BE2C (cell line): ENCODE measurements at regions not wholly inside any gene's neighbourhood (a gene's known extent, or its start where the extent isn't known, plus 50 kb on each side); places are given as distances from the start of the nearest gene placed in this dataset.
A peak's percentile ranks its signal among the peaks of the same experiment; 100 is the strongest.

Source experiments
- DNase-seq: peaks from one replicate; pipeline ENCODE4 v3.0.0-alpha.2; 2020
- H3K27me3 ChIP-seq: fragments of 250-450 bp; sonication (Bioruptor Pico); 2 replicates; pipeline ENCODE4 v1.5.1; 2020; ENCODE audit warnings: mild to moderate bottlenecking
- H3K36me3 ChIP-seq: fragments of 250-450 bp; sonication (Bioruptor Pico); 2 replicates; pipeline ENCODE4 v1.5.1; 2020; ENCODE audit warnings: mild to moderate bottlenecking
- H3K4me1 ChIP-seq: fragments of 250-450 bp; sonication (Bioruptor Pico); 2 replicates; pipeline ENCODE4 v1.5.1; 2020
- H3K4me3 ChIP-seq: 2 replicates; pipeline ENCODE4 v1.5.1; 2011; ENCODE audit warnings: low read depth, low read length
- H3K9me3 ChIP-seq: fragments of 250-450 bp; sonication (Bioruptor Pico); 2 replicates; pipeline ENCODE4 v1.5.1; 2020
- CTCF ChIP-seq: IDR thresholded peaks from 2 replicates; pipeline ENCODE4 v1.5.1; 2012; ENCODE audit warnings: mild to moderate bottlenecking, low read depth, low read length

GRCh38 chr2:163171786-163172530 lies 333.4 kb upstream of the KCNH7 start:
- no peak for DNase-seq
- Histone ChIP-seq H3K27me3 (no peaks in the 10 kb centered on the region), H3K4me3 (no peak overlapping the region), H3K9me3 (no peaks in the 10 kb centered on the region), H3K4me1 (no peaks in the 10 kb centered on the region), H3K36me3 (no peaks in the 10 kb centered on the region)
- TF ChIP-seq CTCF: no peak

- Histone ChIP-seq H3K9me3 (no peaks in the 10 kb centered on the region), H3K36me3 (no peaks in the 10 kb centered on the region), H3K27me3 (no peaks in the 10 kb centered on the region), H3K4me3 (no peak overlapping the region), H3K4me1 (no peaks in the 10 kb centered on the region)
- TF ChIP-seq CTCF: no peak
- DNase-seq: no peak
Observed at GRCh38 chr2:163157891-163158496, 319.4 kb upstream of the KCNH7 start.

- Histone ChIP-seq H3K4me3 (no peak overlapping the region), H3K27me3 (no peaks in the 10 kb centered on the region), H3K4me1 (no peaks in the 10 kb centered on the region), H3K36me3 (no peaks in the 10 kb centered on the region), H3K9me3 (no peaks in the 10 kb centered on the region)
- no peak for DNase-seq
- TF ChIP-seq CTCF: no peak
Observed at GRCh38 chr2:163157411-163157810, 318.8 kb upstream of the KCNH7 start.

GRCh38 chr2:163155925-163156324 lies 317.4 kb upstream of the KCNH7 start:
- H3K9me3 ChIP-seq: no peaks in the 10 kb centered on the region
- H3K4me1 ChIP-seq: no peaks in the 10 kb centered on the region
- H3K27me3 ChIP-seq: no peaks in the 10 kb centered on the region
- H3K36me3 ChIP-seq: no peaks in the 10 kb centered on the region
- no peak overlapping the region for H3K4me3 ChIP-seq
- no peak for TF ChIP-seq CTCF
- no peak for DNase-seq

- no peaks in the 10 kb centered on the region for H3K36me3 ChIP-seq
- H3K9me3 ChIP-seq: no peaks in the 10 kb centered on the region
- H3K4me3 ChIP-seq: no peak overlapping the region
- TF ChIP-seq CTCF: peak; percentile 23
- H3K4me1 ChIP-seq: no peaks in the 10 kb centered on the region
- no peak for DNase-seq
- no peaks in the 10 kb centered on the region for H3K27me3 ChIP-seq
Observed at GRCh38 chr2:163155279-163155883, 316.8 kb upstream of the KCNH7 start.

- DNase-seq: no peak
- H3K4me1 ChIP-seq: no peaks in the 10 kb centered on the region
- no peak overlapping the region for H3K4me3 ChIP-seq
- H3K27me3 ChIP-seq: no peaks in the 10 kb centered on the region
- H3K9me3 ChIP-seq: no peaks in the 10 kb centered on the region
- H3K36me3 ChIP-seq: no peaks in the 10 kb centered on the region
- no peak for TF ChIP-seq CTCF
Observed at GRCh38 chr2:163142618-163143017, 304.1 kb upstream of the KCNH7 start.
